Gastrocnemius medialis (tissue), 4 donors: ENCODE measurements at regions not wholly inside any gene's neighbourhood (a gene's known extent, or its start where the extent isn't known, plus 50 kb on each side); places are given as distances from the start of the nearest gene placed in this dataset.

Source experiments
- ATAC-seq, 2 donors: fragments of 150-250 bp; one replicate each; pipeline ENCODE4 v1.9.1; 2016
- DNase-seq, 2 donors: peaks; one replicate each; pipeline ENCODE4 v3.0.0-alpha.2; 2019
- H3K27ac ChIP-seq, 4 donors: fragments of 200-600 bp; sonication (generic); 1 replicate in 1 of 4; 2 replicates in 3 of 4; pipeline ENCODE4 v1.5.1; 2016 to 2018; ENCODE audit warnings: mild to moderate bottlenecking in 2 of 4, moderate library complexity in 1 of 4
- H3K27me3 ChIP-seq, 3 donors: fragments of 200-600 bp; sonication (generic) in 2 of 3; 1 replicate in 1 of 3; 2 replicates in 2 of 3; pipeline versions ENCODE4 v1.5.1 to v1.6.0; 2016 to 2019; ENCODE audit warnings: mild to moderate bottlenecking in 1 of 3, moderate library complexity in 1 of 3
- H3K36me3 ChIP-seq, 2 donors: fragments of 200-600 bp; sonication (generic) in 1 of 2; one replicate each; pipeline ENCODE4 v1.5.1; 2017 to 2018
- H3K4me1 ChIP-seq, 2 donors: fragments of 200-600 bp; sonication (generic) in 1 of 2; one replicate each; pipeline ENCODE4 v1.5.1; 2016 to 2017; ENCODE audit warnings: mild to moderate bottlenecking in 2 of 2
- H3K4me3 ChIP-seq, 4 donors: fragments of 200-600 bp; sonication (generic) in 3 of 4; 1 replicate in 1 of 4; 2 replicates in 3 of 4; pipeline ENCODE4 v1.5.1; 2016 to 2019; ENCODE audit warnings: mild to moderate bottlenecking in 2 of 4
- H3K9me3 ChIP-seq, 3 donors: fragments of 200-600 bp; sonication (generic) in 2 of 3; 1 replicate in 1 of 3; 2 replicates in 2 of 3; pipeline ENCODE4 v1.5.1; 2016 to 2019
- CTCF ChIP-seq, 5 experiments: fragments of 450-650 bp in 3 of 5; fragments of 200-600 bp in 2 of 5; sonication (generic) in 2 of 5; IDR thresholded peaks in 4 of 5; conservative IDR thresholded peaks in 1 of 5; 1 replicate in 4 of 5; 2 replicates in 1 of 5; pipeline ENCODE4 v1.5.1; 2016 to 2019; ENCODE audit warnings: antibody characterized with exemption in 5 of 5, mild to moderate bottlenecking in 3 of 5, moderate library complexity in 3 of 5
- POLR2A ChIP-seq, 2 donors: fragments of 450-650 bp; IDR thresholded peaks; one replicate each; pipeline ENCODE4 v1.6.1; 2017; ENCODE audit warnings: antibody characterized with exemption in 2 of 2, mild to moderate bottlenecking in 2 of 2, moderate library complexity in 2 of 2
- in situ Hi-C, 4 donors: fragments of 200-750 bp; cut with MboI; loops; one replicate each; pipeline versions ENCODE4 v1.15.0 to v1.8.0; 2017; ENCODE audit warnings: low sequenced_read_pairs in 4 of 4
- intact Hi-C: fragments of 100-400 bp; cut with DNase I; formaldehyde crosslinking; loops from one replicate; pipeline ENCODE4 v1.15.1; 2023; ENCODE audit warnings: low total_unique reads

- no peaks in the 10 kb centered on the region for H3K27me3 ChIP-seq
- no peaks in the 10 kb centered on the region for H3K4me1 ChIP-seq
- no peaks in the 10 kb centered on the region for H3K9me3 ChIP-seq
- TF ChIP-seq POLR2A (IDR thresholded peaks at IDR 0.05), result no peak
- TF ChIP-seq CTCF (IDR thresholded peaks at IDR 0.05 in 4 of 5, conservative IDR thresholded peaks at IDR 0.05 in 1 of 5), result no peak
- DNase-seq (no peak), ATAC-seq (no peak)
- H3K36me3 ChIP-seq, result no peaks in the 10 kb centered on the region
- in situ Hi-C loops, result no loop called here
- intact Hi-C loops, result no loop called here
- H3K4me3 ChIP-seq, result no peak overlapping the region
- no peak overlapping the region for H3K27ac ChIP-seq
Measured at GRCh38 chr10:9819756-9820494, 1197.7 kb upstream of the CELF2 start.

GRCh38 chr10:9823268-9823930 lies 1194.3 kb upstream of the CELF2 start:
- intact Hi-C loops, result no loop called here
- in situ Hi-C loops, result no loop called here

GRCh38 chr10:9824631-9825071 lies 1193.0 kb upstream of the CELF2 start:
- no peaks in the 10 kb centered on the region for H3K9me3 ChIP-seq
- no peaks in the 10 kb centered on the region for H3K4me1 ChIP-seq
- in situ Hi-C loops (no loop called here), intact Hi-C loops (no loop called here)
- TF ChIP-seq POLR2A (IDR thresholded peaks at IDR 0.05), result no peak
- no peak for TF ChIP-seq CTCF (IDR thresholded peaks at IDR 0.05 in 4 of 5, conservative IDR thresholded peaks at IDR 0.05 in 1 of 5)
- no peak overlapping the region for H3K4me3 ChIP-seq
- H3K27me3 ChIP-seq, result no peaks in the 10 kb centered on the region
- no peaks in the 10 kb centered on the region for H3K36me3 ChIP-seq
- ATAC-seq (no peak), DNase-seq (no peak)
- no peak overlapping the region for H3K27ac ChIP-seq

More at GRCh38 chr10:9823268-9823930, 1194.3 kb upstream of the CELF2 start:
- Histone ChIP-seq H3K9me3 (no peaks in the 10 kb centered on the region), H3K4me1 (no peaks in the 10 kb centered on the region), H3K4me3 (no peak overlapping the region), H3K27ac (no peak overlapping the region), H3K36me3 (no peaks in the 10 kb centered on the region), H3K27me3 (no peaks in the 10 kb centered on the region)
- DNase-seq (no peak), ATAC-seq (no peak)
- TF ChIP-seq CTCF (IDR thresholded peaks at IDR 0.05 in 4 of 5, conservative IDR thresholded peaks at IDR 0.05 in 1 of 5) (no peak), POLR2A (IDR thresholded peaks at IDR 0.05) (no peak)

GRCh38 chr10:9825491-9826018 lies 1192.1 kb upstream of the CELF2 start:
- DNase-seq, result no peak
- no peak for ATAC-seq
- in situ Hi-C loops, result no loop called here

More at GRCh38 chr10:9825491-9826018, 1192.1 kb upstream of the CELF2 start:
- Histone ChIP-seq H3K9me3 (no peaks in the 10 kb centered on the region), H3K4me3 (no peak overlapping the region), H3K4me1 (no peaks in the 10 kb centered on the region), H3K36me3 (no peaks in the 10 kb centered on the region), H3K27ac (no peak overlapping the region), H3K27me3 (no peaks in the 10 kb centered on the region)
- no peak for TF ChIP-seq POLR2A (IDR thresholded peaks at IDR 0.05)
- TF ChIP-seq CTCF (IDR thresholded peaks at IDR 0.05 in 4 of 5, conservative IDR thresholded peaks at IDR 0.05 in 1 of 5), result no peak
- intact Hi-C loops, result no loop called here
